HepG2 (cell line): ENCODE measurements at regions not wholly inside any gene's neighbourhood (a gene's known extent, or its start where the extent isn't known, plus 50 kb on each side); places are given as distances from the start of the nearest gene placed in this dataset.

Source experiments
- ARNTL ChIP-seq: sonication (generic); formaldehyde crosslinking; IDR thresholded peaks from 2 replicates; pipeline ENCODE4 v1.4.0; 2020; ENCODE audit warnings: mild to moderate bottlenecking, missing genetic modification reagents
- CTCF ChIP-seq: sonication (generic); formaldehyde crosslinking; IDR thresholded peaks from 2 replicates; pipeline ENCODE4 v1.5.0; 2020; ENCODE audit warnings: mild to moderate bottlenecking, missing genetic modification reagents, moderate library complexity
- FOSL1 ChIP-seq: sonication (generic); formaldehyde crosslinking; IDR thresholded peaks from 2 replicates; pipeline ENCODE4 v1.9.0; 2021; ENCODE audit warnings: missing genetic modification reagents, borderline replicate concordance
- HDAC2 ChIP-seq: sonication (generic); formaldehyde crosslinking; IDR thresholded peaks from 2 replicates; pipeline ENCODE4 v1.4.0; 2020; ENCODE audit warnings: missing genetic modification reagents
- PRDM15 ChIP-seq: sonication (generic); formaldehyde crosslinking; IDR thresholded peaks from 2 replicates; pipeline ENCODE4 v1.4.0; 2020; ENCODE audit warnings: missing genetic modification reagents
- SETDB1 ChIP-seq: sonication (generic); formaldehyde crosslinking; IDR thresholded peaks from 2 replicates; pipeline ENCODE4 v1.5.1; 2020; ENCODE audit warnings: missing genetic modification reagents, mild to moderate bottlenecking, borderline replicate concordance
- ZBTB38 ChIP-seq: sonication (generic); formaldehyde crosslinking; IDR thresholded peaks from 2 replicates; pipeline ENCODE4 v1.5.1; 2020; ENCODE audit warnings: mild to moderate bottlenecking, missing genetic modification reagents
- ZNF282 ChIP-seq: fragments of 450-650 bp; IDR thresholded peaks from 2 replicates; pipeline ENCODE4 v1.6.1; 2018; ENCODE audit not compliant: partially characterized antibody
- ZNF3 ChIP-seq: IDR thresholded peaks from 2 replicates; pipeline ENCODE4 v1.7.0; 2017; ENCODE audit warnings: inconsistent platforms
- ZNF549 ChIP-seq: sonication (generic); formaldehyde crosslinking; IDR thresholded peaks from 2 replicates; pipeline ENCODE4 v1.5.0; 2020; ENCODE audit warnings: missing genetic modification reagents

GRCh38 chr10:36469585-36469984, 655.8 kb upstream of the ANKRD30A start:
- TF ChIP-seq ZNF3 (CRISPR knock-in tag) (no peak), SETDB1 (CRISPR knock-in tag) (no peak), CTCF (CRISPR knock-in tag) (no peak), FOSL1 (CRISPR knock-in tag) (no peak), ZNF282 (no peak), ARNTL (CRISPR knock-in tag) (no peak), ZBTB38 (CRISPR knock-in tag) (no peak), ZNF549 (no peak), PRDM15 (no peak), HDAC2 (CRISPR knock-in tag) (no peak)
